Activated T-cell treated with anti-CD3 and anti-CD28 coated beads, Interleukin-2, amount 50 U/mL, for 72 hours (primary cell): ENCODE measurements at regions not wholly inside any gene's neighbourhood (a gene's known extent, or its start where the extent isn't known, plus 50 kb on each side); places are given as distances from the start of the nearest gene placed in this dataset.

Experiments used
- ATAC-seq, 2 donors: fragments of 150-1000 bp; cut with Tn5 transposase; replicated peaks in 1 of 2; 2 replicates each; pipeline ENCODE4 v1.10.0; 2021; ENCODE audit warnings: moderate library complexity in 2 of 2, mild to moderate bottlenecking in 1 of 2
- DNase-seq, 2 donors: peaks; one replicate each; pipeline ENCODE4 v3.0.0; 2021 to 2022; ENCODE audit warnings: mixed read lengths in 1 of 2
- H3K27ac Mint-ChIP-seq: one replicate; pipeline ENCODE4 v1.8.0; 2022; ENCODE audit warnings: mild to moderate bottlenecking, moderate library complexity, mixed read lengths
- H3K27me3 Mint-ChIP-seq: one replicate; pipeline ENCODE4 v1.8.0; 2022; ENCODE audit warnings: low read depth, mixed read lengths
- H3K36me3 Mint-ChIP-seq, 2 donors: one replicate each; pipeline ENCODE4 v1.8.0; 2022; ENCODE audit warnings: mixed read lengths in 2 of 2, mild to moderate bottlenecking in 1 of 2; ENCODE audit not compliant: insufficient read depth in 2 of 2
- H3K4me1 Mint-ChIP-seq: one replicate; pipeline ENCODE4 v1.8.0; 2022; ENCODE audit warnings: low read depth, mixed read lengths
- H3K4me3 Mint-ChIP-seq, 2 donors: one replicate each; pipeline ENCODE4 v1.8.0; 2022; ENCODE audit warnings: mild to moderate bottlenecking in 2 of 2, mixed read lengths in 2 of 2, moderate library complexity in 2 of 2
- H3K9me3 Mint-ChIP-seq, 2 donors: one replicate each; pipeline ENCODE4 v1.8.0; 2022; ENCODE audit warnings: mixed read lengths in 2 of 2

DNA sequence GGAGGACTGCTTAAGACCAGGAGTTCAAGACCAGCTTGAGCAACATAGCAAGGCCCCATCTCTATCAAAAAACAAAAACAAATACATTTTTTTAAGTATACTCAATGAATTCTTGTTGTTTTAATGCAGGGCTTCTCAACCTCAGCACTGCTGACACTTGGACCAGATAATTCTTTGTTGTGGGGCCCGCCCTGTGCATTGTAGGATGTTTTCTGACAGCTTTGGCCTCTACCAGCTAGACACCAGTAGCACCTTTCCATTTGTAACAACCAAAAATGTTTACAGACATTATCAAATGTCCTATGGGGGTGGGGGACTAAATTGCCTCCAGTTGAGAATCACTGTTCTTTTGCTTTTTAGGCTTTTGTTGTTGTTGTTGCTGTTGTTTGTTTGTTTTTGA lies 128.1 kb upstream of the MDM1 start:
- DNase-seq (no peak), ATAC-seq (no peak)
- Mint-ChIP-seq H3K4me3 (no peak overlapping the region), H3K4me1 (peaks cover 24% of the 10 kb centered on the region), H3K27ac (no peak overlapping the region), H3K27me3 (no peaks in the 10 kb centered on the region), H3K36me3 (peaks cover 2 to 3% of the 10 kb centered on the region in 2 donors), H3K9me3 (peaks cover 5 to 8% of the 10 kb centered on the region in 2 donors)

DNA sequence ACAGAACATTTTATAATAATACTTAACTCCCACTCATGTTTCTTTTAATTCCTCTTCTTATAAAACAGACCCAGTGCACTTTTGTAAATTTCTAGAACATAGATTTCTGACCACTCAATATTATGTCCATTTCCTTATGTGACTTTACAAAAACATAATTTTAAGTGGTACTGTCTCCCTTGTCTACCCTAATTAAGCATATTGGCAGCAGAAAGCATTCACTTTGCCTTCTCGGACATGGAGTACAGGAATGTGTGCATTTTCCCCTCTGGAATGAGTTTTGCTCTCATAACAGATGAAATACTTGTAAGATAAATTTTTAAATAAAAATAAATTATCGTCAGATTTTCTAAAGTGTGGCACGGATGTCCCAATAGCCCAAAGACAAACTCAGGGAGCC lies 129.5 kb upstream of the MDM1 start:
- DNase-seq: no peak
- peaks cover 2 to 4% of the 10 kb centered on the region in 2 donors for H3K9me3 Mint-ChIP-seq
- no peaks in the 10 kb centered on the region for H3K27me3 Mint-ChIP-seq
- H3K36me3 Mint-ChIP-seq: no peaks in the 10 kb centered on the region
- ATAC-seq: no peak
- no peak overlapping the region for H3K27ac Mint-ChIP-seq
- H3K4me1 Mint-ChIP-seq: peaks cover 11% of the 10 kb centered on the region
- no peak overlapping the region for H3K4me3 Mint-ChIP-seq

DNA sequence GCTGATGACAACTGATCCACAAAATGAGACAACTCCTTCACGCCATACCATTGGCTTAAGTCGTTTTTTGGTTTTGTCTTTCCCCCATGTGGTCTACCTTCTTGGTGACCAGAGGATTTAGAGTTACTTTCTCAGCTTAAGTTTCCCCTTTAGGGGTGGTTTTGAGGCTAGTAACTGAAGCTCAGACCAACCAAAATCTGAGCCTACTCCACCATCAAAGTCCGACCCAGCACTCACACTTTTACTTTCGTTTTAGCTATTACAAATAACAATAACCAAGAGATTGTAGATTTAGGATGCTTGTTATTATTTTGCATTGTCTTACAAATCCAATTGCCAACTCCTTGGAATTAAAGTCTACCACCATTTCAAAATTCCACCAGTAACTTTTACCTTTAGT lies 130.6 kb upstream of the MDM1 start:
- Mint-ChIP-seq H3K4me1 (peaks cover 11% of the 10 kb centered on the region), H3K27ac (peak overlapping the region; percentile 91), H3K36me3 (no peaks in the 10 kb centered on the region), H3K27me3 (no peaks in the 10 kb centered on the region), H3K4me3 (peak overlapping the region; percentile 70 to 96), H3K9me3 (no peaks in the 10 kb centered on the region)
- peak; percentile 46 to 53 for ATAC-seq
- DNase-seq: no peak

DNA sequence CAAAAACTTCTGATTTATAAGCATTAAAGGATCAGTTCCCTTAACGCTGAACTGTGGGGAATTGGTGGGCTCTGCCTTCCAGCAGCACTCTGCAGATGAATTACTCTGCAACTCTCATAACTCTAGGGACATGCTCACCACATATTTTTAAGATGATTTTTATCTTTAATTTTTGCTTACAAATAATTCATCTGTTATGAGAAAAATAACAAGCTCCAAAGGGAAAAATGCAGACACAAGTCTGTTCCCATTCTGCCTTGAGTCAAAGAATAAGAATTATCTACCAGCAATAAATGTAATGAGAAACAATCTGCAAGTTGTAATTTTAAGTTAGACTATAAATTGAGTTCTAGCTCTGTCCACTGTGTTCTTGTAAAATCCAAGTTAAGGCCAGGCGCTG lies 133.1 kb upstream of the MDM1 start:
- Mint-ChIP-seq H3K27me3 (no peaks in the 10 kb centered on the region), H3K27ac (no peak overlapping the region), H3K4me1 (peaks cover 11% of the 10 kb centered on the region), H3K36me3 (no peaks in the 10 kb centered on the region), H3K4me3 (no peak overlapping the region), H3K9me3 (no peaks in the 10 kb centered on the region)
- no peak for DNase-seq
- no peak for ATAC-seq

DNA sequence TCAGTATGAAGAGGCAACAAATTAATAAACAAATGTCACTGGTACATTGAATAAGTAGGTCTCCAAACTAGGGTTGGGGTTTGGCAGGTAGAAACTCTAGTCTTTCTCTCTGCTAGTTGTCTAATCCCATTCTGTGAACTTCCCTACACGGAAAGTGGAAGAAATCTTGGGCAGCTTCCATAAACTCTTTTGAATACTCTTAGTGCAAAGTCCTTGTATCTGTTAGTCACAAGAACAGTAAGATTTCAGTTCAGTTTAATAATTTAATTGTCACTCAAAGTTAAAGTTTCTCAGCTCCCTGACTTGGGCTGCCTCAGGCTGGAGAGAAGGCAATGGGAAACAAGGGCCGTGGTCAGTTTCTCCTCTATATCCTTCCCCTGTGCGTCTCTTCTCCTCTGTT lies 135.4 kb upstream of the MDM1 start:
- Mint-ChIP-seq H3K4me3 (no peak overlapping the region), H3K36me3 (no peaks in the 10 kb centered on the region), H3K27ac (no peak overlapping the region), H3K9me3 (no peaks in the 10 kb centered on the region), H3K27me3 (no peaks in the 10 kb centered on the region), H3K4me1 (peaks cover 7% of the 10 kb centered on the region)
- ATAC-seq (no peak), DNase-seq (no peak)

DNA sequence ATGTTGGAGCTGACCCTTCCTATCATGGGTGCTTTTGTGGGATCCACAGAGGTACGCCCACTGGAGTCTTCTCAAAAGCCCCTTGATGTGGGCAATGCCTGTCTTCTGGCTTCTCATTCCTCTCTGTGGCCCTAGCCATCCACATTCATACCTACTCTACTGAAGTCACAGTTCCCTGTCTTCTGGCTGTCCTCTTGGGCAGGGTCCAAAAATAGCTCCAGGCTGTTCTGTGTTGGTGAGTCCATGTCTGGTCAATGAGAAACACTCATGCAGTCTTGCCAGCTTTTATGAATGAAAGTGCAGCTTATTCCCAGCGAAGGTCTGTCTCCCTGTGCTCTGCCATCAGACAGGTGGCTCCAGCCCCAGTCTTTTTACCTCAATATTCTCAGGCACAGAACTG lies 135.9 kb upstream of the MDM1 start:
- Mint-ChIP-seq H3K27me3 (no peaks in the 10 kb centered on the region), H3K27ac (no peak overlapping the region), H3K9me3 (no peaks in the 10 kb centered on the region), H3K4me3 (no peak overlapping the region), H3K4me1 (peaks cover 1% of the 10 kb centered on the region), H3K36me3 (no peaks in the 10 kb centered on the region)
- no peak for DNase-seq
- no peak for ATAC-seq

DNA sequence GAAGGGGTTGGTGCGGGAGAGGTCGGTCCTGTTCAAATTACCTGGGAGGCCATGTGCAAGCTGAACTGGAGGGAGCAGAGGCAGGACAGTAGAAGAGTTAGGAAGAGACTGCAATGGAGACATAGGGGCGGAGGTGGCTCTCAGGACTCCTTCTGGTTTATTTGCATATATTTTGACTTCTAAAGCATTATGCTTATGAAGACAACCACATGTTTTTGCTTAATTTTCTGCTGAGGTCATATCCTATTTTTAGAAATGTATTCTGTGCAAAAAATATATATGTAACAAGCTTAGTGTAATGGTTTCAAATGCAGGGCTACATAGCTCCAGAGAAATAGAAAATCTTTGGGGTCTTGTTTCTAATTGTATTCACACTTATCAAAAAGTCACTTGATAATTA lies 137.0 kb upstream of the MDM1 start:
- no peaks in the 10 kb centered on the region for H3K9me3 Mint-ChIP-seq
- H3K27ac Mint-ChIP-seq: no peak overlapping the region
- H3K4me1 Mint-ChIP-seq: no peaks in the 10 kb centered on the region
- no peak for ATAC-seq
- DNase-seq: no peak
- H3K4me3 Mint-ChIP-seq: no peak overlapping the region
- H3K36me3 Mint-ChIP-seq: no peaks in the 10 kb centered on the region
- no peaks in the 10 kb centered on the region for H3K27me3 Mint-ChIP-seq

DNA sequence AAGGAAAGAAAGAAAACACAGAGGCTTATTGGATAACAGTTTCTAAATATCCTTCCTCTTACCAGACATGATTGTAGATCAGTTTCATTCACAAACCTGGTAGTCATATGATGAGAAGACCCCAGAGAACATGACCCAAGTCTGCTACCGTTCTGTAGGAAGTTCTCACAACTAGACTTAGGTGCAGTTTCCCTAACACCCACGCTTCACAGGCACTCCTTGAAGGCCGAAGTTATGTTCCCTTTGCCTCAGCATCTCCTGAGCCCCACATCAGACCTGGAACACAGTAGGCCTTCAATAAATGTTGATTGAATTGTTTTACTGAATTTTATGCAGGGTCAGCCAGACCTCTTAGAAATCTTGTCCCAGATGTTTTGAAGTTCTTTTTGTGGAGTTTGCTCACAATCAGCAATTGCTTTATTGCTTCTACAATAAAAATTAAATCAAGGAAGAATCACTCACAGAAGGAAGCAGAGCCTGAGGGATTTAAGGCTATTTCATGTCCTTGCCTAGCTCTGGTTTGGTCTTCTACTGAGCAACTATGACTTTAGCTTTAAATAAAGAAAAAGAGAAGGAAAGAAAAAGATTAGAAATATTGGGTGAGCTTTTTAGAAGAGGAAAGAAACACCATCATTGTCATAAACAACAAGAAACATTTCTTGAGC lies 138.6 kb upstream of the MDM1 start:
- H3K4me1 Mint-ChIP-seq: no peaks in the 10 kb centered on the region
- ATAC-seq (no peak), DNase-seq (no peak)
- no peaks in the 10 kb centered on the region for H3K9me3 Mint-ChIP-seq
- no peak overlapping the region for H3K27ac Mint-ChIP-seq
- H3K4me3 Mint-ChIP-seq: no peak overlapping the region
- H3K27me3 Mint-ChIP-seq: no peaks in the 10 kb centered on the region
- H3K36me3 Mint-ChIP-seq: no peaks in the 10 kb centered on the region

DNA sequence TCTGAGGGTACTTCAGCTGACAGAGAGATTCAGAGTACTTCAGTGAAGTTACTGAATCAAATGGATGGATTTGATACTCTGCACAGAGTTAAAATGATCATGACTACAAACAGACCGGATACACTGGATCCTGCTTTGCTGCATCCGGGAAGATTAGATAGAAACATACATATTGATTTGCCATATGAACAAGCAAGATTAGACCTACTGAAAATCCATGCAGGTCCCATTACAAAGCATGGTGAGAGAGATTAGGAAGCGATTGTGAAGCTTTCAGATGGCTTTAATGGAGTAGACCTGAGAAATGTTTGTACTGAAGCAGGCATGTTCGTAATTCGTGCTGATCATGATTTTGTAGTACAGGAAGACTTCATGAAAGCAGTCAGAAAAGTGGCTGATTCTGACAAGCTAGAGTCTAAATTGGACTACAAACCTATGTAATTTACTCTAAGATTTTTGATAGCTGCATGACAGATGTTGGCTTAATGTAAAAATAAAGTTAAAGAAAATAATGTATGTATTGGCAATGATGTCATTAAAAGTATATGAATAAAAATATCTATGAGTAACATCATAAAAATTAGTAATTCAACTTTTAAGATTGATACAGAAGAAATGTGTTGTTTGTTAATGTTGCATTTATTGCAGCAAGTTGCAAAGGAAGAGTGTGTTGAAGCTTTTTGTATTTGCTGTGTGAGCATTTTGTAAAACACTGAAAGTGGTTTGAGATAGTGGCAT lies 136.1 kb upstream of the RAP1B start:
- no peak overlapping the region for H3K27ac Mint-ChIP-seq
- H3K4me1 Mint-ChIP-seq: no peaks in the 10 kb centered on the region
- no peak overlapping the region for H3K4me3 Mint-ChIP-seq
- peaks cover 0 to 1% of the 10 kb centered on the region in 2 donors for H3K9me3 Mint-ChIP-seq
- H3K27me3 Mint-ChIP-seq: no peaks in the 10 kb centered on the region
- peaks cover 0 to 5% of the 10 kb centered on the region in 2 donors for H3K36me3 Mint-ChIP-seq
- no peak for ATAC-seq
- no peak for DNase-seq

DNA sequence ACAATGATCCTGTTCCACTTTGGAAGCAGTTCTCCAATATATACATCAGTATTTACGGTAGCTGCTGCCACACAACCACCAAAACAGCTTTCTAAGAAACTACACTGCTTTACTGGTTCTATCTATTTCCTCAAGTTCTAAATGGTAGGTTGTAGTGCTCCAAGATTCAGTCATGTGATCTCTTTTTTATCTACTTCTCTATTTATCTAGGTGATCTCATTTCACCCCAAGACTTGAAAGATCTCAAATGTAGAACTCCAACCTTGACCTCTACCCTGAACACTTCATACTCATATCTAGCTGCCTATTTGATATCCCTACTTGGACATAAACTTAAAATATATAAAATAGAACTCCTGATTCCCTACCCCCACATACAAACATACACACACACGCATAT lies 133.9 kb upstream of the RAP1B start:
- ATAC-seq: no peak
- no peak overlapping the region for H3K4me3 Mint-ChIP-seq
- peaks cover 6% of the 10 kb centered on the region in 2 donors for H3K9me3 Mint-ChIP-seq
- no peak for DNase-seq
- peaks cover 18% of the 10 kb centered on the region for H3K4me1 Mint-ChIP-seq
- H3K27me3 Mint-ChIP-seq: no peaks in the 10 kb centered on the region
- H3K36me3 Mint-ChIP-seq: peaks cover 8 to 19% of the 10 kb centered on the region in 2 donors
- H3K27ac Mint-ChIP-seq: no peak overlapping the region

DNA sequence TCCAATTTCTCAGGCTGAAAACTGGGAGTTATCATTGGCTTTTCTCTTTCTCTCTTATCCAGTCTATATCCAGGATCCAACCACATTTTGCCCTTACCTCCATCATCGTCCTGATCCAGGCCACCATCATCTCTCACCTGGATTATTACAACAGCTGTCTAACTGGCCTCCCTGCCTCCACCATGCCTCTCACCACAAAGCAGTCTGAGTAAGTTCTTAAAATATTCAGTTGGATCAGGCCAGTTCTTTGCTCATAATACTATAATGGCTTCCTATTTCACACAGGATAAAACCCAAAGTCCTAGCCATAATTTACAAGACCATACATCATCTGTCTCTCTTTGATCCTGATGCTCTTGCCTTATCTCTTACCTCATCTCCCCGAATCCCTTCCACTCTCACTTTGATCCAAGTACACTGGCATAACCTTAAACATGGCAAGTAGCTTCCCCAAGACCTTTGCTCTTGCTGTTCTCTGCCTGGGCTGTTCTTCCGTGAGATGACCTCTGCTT lies 133.4 kb upstream of the RAP1B start:
- no peaks in the 10 kb centered on the region for H3K27me3 Mint-ChIP-seq
- peaks cover 6% of the 10 kb centered on the region in 2 donors for H3K9me3 Mint-ChIP-seq
- H3K4me1 Mint-ChIP-seq: peaks cover 23% of the 10 kb centered on the region
- H3K36me3 Mint-ChIP-seq: peaks cover 8 to 19% of the 10 kb centered on the region in 2 donors
- H3K27ac Mint-ChIP-seq: no peak overlapping the region
- DNase-seq: no peak
- H3K4me3 Mint-ChIP-seq: no peak overlapping the region
- ATAC-seq: no peak

DNA sequence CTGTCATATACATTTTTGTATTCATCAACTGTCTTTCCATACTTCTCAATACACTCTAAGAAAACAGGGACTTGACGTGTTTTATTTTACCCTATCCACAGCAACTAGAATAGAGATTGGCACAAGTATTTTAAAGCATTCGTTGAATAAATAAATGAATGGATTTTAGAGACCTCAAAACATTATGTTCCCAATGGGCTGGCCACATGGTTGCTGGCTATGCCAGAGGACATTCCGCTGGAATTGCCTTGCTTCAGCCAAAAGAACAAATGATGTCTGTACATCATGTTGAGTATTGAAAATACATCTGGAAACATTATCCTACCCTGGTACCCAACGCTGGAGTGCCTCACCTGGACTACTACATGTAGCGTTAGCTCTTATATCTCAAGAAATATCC lies 132.8 kb upstream of the RAP1B start:
- ATAC-seq: no peak
- H3K4me3 Mint-ChIP-seq: no peak overlapping the region
- H3K27me3 Mint-ChIP-seq: no peaks in the 10 kb centered on the region
- no peak for DNase-seq
- H3K9me3 Mint-ChIP-seq: peaks cover 6% of the 10 kb centered on the region in 2 donors
- H3K4me1 Mint-ChIP-seq: peaks cover 29% of the 10 kb centered on the region
- peaks cover 8 to 19% of the 10 kb centered on the region in 2 donors for H3K36me3 Mint-ChIP-seq
- no peak overlapping the region for H3K27ac Mint-ChIP-seq

DNA sequence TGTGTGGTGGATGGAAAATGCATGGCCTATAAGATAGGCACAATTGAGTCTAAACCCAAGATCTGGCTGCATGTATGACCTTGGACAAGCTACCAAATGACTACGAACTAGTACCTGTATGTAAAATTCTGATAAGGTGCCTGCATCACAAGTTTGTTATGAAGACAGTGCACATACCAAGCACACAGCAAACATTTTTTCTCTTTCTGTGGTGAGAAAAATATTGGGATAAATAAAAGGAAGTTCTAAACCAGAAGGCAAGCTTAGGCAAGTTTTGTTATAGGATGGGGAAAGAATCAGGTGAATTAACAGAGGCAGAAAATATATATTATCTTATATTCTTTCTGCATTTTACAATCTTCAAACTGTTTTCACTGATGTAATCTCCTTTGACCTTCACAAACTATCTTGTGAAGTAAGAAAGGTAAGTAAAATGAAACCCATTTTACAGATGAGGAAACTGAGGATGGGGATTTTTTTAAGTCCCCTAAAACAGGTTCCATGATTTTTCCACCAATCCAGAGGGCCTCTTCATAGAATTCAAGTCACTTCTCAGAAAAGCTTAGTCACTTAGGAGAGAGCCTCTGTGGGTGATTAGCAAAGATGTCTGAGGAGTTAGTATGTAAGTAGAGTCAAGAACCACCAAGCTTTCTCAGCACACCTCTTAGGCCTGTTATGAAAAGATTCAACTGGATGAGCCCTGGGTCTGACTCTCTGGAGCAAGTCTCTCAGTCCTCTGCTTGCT lies 132.0 kb upstream of the RAP1B start:
- ATAC-seq (no peak), DNase-seq (no peak)
- Mint-ChIP-seq H3K27me3 (no peaks in the 10 kb centered on the region), H3K36me3 (peaks cover 8 to 19% of the 10 kb centered on the region in 2 donors), H3K4me1 (peaks cover 36% of the 10 kb centered on the region), H3K9me3 (peaks cover 6% of the 10 kb centered on the region in 2 donors), H3K27ac (no peak overlapping the region), H3K4me3 (no peak overlapping the region)
